ENCODE measurements at regions not wholly inside any gene's neighbourhood (a gene's known extent, or its start where the extent isn't known, plus 50 kb on each side); places are given as distances from the start of the nearest gene placed in this dataset.

- no peak for TF ChIP-seq CTCF (IDR thresholded peaks at IDR 0.05; ENCODE audit: low read length)
- TF ChIP-seq EZH2 (IDR thresholded peaks at IDR 0.05; ENCODE audit: borderline replicate concordance, low read length): no peak
These were observed 127.7 kb upstream of the EDNRB start for GRCh38 chr13:78046331-78046730.

Measured in OCI-LY1 (cell line).